ENCODE measurements at regions not wholly inside any gene's neighbourhood (a gene's known extent, or its start where the extent isn't known, plus 50 kb on each side); places are given as distances from the start of the nearest gene placed in this dataset.

GRCh38 chr18:22483407-22483806 lies 65.7 kb upstream of the CTAGE1 start:
- TF ChIP-seq, protein P1, sequence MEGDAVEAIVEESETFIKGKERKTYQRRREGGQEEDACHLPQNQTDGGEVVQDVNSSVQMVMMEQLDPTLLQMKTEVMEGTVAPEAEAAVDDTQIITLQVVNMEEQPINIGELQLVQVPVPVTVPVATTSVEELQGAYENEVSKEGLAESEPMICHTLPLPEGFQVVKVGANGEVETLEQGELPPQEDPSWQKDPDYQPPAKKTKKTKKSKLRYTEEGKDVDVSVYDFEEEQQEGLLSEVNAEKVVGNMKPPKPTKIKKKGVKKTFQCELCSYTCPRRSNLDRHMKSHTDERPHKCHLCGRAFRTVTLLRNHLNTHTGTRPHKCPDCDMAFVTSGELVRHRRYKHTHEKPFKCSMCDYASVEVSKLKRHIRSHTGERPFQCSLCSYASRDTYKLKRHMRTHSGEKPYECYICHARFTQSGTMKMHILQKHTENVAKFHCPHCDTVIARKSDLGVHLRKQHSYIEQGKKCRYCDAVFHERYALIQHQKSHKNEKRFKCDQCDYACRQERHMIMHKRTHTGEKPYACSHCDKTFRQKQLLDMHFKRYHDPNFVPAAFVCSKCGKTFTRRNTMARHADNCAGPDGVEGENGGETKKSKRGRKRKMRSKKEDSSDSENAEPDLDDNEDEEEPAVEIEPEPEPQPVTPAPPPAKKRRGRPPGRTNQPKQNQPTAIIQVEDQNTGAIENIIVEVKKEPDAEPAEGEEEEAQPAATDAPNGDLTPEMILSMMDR (IDR thresholded peaks at IDR 0.05), result no peak
- TF ChIP-seq EP300 (IDR thresholded peaks at IDR 0.05), result no peak
- no peak for TF ChIP-seq POLR2A (IDR thresholded peaks at IDR 0.05)
- no peak for TF ChIP-seq POLR2AphosphoS5 (IDR thresholded peaks at IDR 0.05)

Data from suprapubic skin (tissue), 4 donors.